ENCODE measurements at regions not wholly inside any gene's neighbourhood (a gene's known extent, or its start where the extent isn't known, plus 50 kb on each side); places are given as distances from the start of the nearest gene placed in this dataset.

- DNase-seq, result no peak
These were observed 111.2 kb upstream of the ASIC2 start for GRCh38 chr17:33404070-33404819.

DNA sequence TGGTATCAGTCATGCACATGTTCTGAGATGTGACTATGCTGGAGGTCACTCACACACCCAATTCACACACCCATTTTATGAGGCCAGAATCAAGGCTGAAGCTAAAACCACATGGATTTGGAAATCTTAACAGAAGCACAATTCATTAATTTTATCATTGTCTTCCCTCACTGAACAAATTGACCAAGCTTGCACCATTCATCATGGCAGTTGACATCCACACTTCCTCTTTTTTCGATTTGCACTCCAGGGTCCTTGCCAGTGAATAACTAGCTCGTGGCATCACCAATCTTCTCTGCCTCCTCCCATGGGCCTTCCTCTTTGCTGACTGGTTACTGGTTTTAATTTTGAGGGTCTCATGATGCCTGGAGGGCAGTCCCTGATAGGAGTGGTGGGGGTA, 123.0 kb upstream of the ASIC2 start:
- DNase-seq, result no peak

GRCh38 chr17:33421933-33422332, 128.8 kb upstream of the ASIC2 start:
- DNase-seq, result no peak

DNA sequence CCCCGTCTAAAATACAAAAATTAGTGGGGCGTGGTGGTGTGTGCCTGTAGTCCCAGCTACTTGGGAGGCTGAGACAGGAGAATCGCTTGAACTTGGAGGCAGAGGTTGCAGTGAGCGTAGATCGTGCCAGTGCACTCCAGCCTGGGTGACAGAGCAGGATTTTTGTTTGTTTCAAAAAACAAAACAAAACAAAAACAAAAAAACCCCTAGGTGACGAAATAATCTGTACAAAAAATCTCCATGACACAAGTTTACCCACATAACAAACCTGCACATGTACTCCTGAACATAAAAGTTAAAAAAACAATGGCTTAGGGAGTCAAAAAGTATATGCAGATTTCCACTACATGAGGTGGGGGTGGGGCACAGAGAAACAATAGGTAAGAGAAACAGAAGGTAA, 140.5 kb upstream of the ASIC2 start:
- no peak for DNase-seq

DNA sequence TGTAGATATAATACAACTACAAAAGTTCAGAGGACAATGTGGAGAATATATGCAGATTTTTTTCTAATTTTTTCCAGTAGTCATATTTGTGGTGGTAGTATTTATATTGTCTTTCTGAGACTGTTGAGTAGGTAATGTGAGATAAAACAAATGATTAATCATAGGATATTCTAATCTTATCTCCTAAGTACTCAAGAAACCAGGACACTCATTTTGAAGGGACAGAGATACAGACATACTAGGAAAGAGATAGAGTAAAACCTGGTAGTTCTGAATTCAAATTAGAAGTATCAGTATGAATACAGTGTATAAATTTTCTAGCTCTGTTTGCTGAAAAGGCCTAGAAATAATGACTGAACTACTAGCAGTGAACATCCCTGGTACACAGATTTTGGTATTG, 141.7 kb upstream of the ASIC2 start:
- no peak for DNase-seq

DNA sequence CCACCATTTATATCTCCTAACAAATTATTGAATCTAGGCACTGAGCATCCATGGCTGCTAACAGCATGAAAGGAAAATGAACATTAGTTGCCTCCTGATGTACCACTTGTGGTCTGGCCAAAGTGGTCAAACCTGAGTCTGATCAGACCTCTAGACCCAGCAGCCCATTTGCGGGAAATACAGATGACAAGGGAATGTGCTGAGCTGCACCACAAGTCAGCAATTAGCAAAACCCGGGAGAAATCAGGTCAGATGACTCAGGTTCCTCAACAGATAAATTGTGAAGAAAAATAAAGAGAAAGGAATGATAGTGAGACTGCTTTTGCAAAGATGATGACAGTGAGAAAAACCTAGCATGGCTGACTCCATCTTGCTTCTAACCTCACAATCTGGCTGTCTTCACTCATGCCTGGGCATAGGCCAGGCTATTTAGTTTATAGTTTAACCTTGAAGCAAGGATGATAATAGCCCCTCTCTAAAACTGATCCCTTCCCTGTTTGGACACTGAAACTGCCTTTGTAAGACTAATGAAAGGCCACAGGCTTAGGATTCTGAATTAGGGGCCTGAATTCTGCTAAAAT, 142.7 kb upstream of the ASIC2 start:
- DNase-seq, result no peak

DNA sequence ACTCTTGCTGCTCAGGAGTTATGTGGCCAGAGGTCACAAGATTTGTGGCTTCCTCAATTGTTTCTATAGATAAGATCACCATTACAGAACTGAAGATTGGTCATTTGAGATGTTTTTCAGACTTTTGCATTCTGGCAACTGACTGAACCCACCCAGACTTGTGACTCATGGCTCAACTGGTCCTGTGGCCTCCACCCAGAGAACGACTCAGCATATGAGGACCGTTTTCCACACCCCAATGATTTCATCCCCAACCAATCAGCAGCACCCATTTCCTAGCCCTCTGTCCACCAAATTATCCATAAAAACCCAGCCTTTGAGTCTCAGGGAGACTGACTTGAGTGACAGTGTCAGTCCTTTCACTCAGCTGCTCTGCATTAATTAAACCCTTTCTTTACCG, 143.2 kb upstream of the ASIC2 start:
- DNase-seq, result peak; percentile 1

GRCh38 chr17:33438139-33438538, 145.0 kb upstream of the ASIC2 start:
- no peak for DNase-seq

GRCh38 chr17:33438578-33438977, 145.5 kb upstream of the ASIC2 start:
- no peak for DNase-seq

DNA sequence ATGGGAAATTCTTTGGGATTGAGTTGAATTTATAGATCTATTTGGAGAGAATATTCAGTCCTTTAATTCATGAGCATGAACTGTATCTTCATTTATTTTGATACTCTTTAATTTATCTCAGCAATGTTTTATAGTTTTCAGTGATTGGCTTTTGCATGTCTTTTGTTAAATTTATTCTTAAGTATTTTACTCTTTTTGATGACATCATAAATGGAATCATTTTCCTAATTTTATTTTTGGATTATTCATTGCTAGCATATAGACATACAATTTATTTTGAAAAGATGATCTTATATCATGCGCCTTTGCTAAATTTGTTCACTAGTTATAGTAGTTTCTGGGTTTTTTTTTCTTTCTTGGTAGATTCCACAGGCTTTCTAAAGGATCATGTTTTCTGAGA, 149.2 kb upstream of the ASIC2 start:
- DNase-seq, result no peak

GRCh38 chr17:33444731-33445130, 151.6 kb upstream of the ASIC2 start:
- no peak for DNase-seq

DNA sequence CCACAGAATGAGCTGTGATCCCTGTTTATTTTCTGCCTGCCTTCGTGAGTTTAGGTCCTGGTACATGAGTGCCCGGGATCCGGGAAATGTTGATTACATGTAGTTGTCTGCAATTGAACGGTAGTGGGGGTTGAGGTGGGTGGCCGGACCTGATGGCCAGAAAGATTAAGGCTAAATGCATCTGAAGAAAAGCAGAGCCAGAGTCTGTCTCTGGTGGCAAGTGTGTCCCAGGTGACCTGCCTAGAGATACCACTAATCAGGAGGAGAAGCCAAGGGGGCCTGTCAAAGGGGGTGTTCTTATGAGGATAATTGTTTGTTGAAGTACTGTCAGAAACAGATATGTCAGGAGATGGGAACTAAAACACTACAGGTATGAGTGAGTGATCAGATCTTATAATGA, 154.0 kb upstream of the ASIC2 start:
- no peak for DNase-seq

DNA sequence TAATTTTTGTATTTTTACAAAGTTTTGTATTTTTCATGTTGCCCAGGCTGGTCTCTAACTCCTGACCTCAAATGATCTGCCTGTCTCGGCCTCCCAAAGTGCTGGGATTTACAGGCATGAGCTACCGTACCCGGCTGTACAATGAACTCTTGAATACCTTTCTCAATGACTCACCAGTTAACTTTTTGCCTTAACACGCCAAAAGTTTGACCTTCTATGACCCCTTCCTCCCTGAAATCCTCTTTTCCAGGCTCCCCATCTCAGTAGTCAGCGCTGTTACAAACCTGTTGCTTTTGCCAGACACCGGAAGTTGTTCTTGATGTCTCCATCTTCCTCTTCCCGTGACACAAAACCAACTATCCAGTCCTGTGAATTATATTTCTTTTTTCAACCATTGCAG, 158.1 kb upstream of the ASIC2 start:
- DNase-seq, result no peak

DNA sequence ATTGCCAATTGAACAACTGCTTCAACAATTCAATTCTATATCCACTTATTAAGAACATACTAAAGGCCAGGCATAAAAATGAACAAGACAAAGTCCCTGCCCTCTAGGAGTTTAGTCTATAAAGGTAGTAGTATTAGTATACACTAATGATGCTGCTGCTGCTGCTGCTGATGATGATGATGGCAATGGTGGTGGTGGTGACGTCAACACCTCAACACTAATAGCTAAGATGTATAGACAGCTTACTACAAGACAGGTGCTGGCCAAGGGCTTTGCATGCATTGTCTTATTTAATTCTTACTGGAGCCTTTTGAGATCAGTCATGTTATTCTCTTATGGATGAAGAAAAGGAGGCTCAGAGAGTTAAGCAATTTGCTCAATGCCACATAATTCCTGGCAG, 164.4 kb upstream of the ASIC2 start:
- no peak for DNase-seq

- DNase-seq, result no peak
These were observed 166.2 kb upstream of the ASIC2 start for GRCh38 chr17:33459078-33459940.

DNA sequence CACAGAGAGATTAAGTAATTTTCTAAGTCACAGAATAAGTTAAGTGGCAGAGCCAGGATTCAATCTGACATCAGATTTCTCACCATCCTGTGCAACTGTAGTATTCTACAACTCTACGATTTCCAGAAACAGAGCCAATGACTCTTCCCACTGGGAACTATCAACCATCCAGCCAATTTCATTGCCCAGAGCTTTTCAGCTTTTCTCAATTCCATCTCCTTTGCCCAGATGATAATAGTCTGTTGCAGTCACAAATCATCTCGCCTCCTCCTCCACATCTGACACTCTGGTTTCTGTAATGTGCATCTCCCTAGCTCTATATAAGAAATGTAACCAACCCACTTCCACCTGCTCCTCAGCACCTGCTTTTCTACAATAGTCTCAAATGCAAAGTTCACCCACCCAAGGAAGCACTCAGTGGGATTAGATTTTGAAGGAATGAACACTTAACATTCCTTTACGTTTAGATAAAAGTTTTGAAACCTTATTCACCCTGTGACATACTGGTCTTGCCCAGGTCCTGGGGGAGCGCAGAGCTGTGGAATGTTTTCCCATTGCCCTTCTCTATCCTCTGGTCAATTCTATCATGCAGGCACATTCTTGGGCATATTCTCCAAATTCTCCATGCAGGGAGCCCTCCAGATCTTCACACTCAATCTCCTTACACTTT, 167.8 kb upstream of the ASIC2 start:
- no peak for DNase-seq

GRCh38 chr17:33463887-33464286, 170.8 kb upstream of the ASIC2 start:
- DNase-seq, result no peak

DNA sequence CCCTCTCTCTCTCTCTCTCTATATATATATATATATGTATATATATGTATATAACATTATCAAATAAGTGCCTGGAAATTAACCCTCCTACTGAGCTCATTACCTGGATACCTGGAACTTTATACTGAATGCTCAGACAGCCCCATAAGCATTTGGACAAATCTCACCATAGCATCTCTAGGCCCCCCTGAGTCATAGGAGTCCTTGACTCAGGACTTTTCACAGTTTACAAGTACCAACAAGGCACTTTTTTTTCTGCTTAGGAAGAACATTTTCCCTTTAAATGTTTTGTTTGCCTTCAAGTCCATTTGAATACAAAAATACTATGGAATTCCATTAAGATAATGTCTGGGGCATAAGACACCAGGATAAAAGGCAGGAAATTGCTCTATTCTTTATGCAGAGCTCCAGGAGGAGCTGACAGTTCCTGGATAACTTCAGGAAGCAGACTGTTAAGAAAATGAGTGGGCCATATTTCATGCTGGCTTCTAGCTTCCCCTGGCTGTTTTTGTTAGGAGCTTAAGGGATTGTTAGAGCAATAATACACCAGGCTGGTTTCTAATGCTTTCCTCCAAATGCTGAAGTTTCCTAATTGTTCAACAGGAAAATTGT, 171.7 kb upstream of the ASIC2 start:
- no peak for DNase-seq

- DNase-seq, result no peak
These were observed 176.3 kb upstream of the ASIC2 start for GRCh38 chr17:33469421-33469820.

DNA sequence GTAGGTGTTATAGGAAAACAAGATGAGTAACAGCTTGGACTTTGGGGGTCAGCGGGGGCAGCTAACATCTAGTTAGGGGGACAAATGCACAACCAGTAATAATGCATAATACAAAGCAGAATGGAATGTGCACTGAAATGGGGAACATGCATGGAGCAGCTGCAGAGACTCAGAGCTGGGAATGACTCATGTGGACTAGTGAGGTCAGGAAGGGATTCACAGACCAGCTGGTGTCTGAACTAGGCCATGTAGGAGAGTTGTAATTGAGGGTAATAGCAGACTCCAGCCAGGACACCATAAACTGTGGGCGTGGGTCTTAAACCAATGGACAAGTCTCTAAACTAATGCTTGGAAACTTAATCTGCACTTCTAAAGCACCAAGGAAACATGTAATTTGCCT, 176.8 kb upstream of the ASIC2 start:
- no peak for DNase-seq

DNA sequence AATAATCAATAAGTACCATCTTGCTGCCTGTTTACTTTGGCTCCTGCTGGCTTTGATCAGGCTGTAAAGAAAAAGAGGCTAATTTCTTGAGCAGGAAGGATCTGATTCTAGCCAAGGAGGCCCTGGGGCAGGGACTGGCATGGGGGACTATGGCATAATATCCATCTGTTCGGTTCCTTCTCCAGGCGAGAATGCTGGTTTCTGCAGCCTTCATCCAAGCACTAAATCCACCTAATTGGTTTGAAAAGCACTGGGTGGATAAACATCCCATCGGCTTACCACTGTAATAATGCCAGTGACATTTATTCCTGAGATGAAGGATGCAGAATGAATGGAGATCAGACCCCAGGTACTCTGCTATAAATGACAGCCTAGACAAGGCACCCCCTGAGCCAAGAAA, 180.0 kb upstream of the ASIC2 start:
- no peak for DNase-seq

DNA sequence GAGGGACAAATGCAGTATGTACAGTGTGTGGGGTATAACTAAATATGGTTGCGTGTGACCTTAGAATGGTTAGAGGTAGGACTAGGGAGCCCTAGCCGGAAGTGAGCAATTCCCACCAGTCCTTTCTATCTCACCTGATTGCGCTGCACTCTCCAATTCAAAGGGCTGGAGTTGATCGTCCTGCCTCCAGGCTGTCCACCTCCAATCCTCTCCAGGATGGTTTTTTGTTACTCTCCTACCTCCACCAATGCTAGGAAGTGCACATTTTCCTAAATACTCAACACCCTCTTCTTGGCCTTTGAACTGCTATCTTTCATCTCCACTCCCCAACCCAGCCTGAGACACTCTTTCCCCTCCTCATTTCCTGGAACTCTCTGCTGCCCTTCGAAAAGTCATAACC, 181.7 kb upstream of the ASIC2 start:
- no peak for DNase-seq

- no peak for DNase-seq
These were observed 182.5 kb upstream of the ASIC2 start for GRCh38 chr17:33475594-33475993.
